ENCODE measurements at regions not wholly inside any gene's neighbourhood (a gene's known extent, or its start where the extent isn't known, plus 50 kb on each side); places are given as distances from the start of the nearest gene placed in this dataset.
"Not testable (repeated sequence)": the region's sequence is repeated elsewhere in the genome, so short reads cannot be mapped to it uniquely, and the experiment has no call there.

DNA sequence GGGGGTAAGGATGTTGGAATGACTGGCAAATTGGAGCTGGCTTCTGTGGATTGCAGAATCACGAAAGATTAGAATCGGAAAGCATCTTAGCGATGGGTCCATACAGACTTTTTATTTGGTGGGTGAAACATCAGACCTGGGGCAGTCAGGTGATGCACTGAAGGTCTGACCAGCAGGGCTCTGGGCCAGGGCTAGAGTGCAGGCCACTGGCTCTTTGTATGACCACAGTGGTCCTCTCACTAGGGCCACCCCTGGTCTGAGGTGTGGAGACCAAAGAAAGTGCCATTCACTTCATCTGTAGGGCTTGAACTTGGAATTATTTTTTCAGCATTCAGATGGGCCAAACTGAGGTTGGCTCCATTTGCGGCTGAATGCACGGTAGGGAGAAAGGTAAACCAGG, 306.4 kb downstream of the RPS6KC1 start:
- TF ChIP-seq, protein P1, sequence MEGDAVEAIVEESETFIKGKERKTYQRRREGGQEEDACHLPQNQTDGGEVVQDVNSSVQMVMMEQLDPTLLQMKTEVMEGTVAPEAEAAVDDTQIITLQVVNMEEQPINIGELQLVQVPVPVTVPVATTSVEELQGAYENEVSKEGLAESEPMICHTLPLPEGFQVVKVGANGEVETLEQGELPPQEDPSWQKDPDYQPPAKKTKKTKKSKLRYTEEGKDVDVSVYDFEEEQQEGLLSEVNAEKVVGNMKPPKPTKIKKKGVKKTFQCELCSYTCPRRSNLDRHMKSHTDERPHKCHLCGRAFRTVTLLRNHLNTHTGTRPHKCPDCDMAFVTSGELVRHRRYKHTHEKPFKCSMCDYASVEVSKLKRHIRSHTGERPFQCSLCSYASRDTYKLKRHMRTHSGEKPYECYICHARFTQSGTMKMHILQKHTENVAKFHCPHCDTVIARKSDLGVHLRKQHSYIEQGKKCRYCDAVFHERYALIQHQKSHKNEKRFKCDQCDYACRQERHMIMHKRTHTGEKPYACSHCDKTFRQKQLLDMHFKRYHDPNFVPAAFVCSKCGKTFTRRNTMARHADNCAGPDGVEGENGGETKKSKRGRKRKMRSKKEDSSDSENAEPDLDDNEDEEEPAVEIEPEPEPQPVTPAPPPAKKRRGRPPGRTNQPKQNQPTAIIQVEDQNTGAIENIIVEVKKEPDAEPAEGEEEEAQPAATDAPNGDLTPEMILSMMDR (IDR thresholded peaks at IDR 0.05; ENCODE audit: insufficient read depth, low read depth, low read length) = no peak
- no peak overlapping the region for H3K4me3 ChIP-seq (ENCODE audit: low read depth, low read length)
- DNase-seq (ENCODE audit: low read depth) = no peak

DNA sequence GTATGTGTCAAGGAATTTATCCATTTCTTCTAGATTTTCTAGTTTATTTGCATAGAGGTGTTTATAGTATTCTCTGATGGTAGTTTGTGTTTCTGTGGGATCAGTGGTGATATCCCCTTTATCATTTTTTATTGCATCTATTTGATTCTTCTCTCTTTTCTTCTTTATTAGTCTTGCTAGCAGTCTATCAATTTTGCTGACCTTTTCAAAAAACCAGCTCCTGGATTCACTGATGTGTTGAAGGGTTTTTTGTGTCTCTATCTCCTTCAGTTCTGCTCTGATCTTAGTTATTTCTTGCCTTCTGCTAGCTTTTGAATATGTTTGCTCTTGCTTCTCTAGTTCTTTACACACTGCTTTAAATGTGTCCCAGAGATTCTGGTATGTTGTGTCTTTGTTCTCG, 307.3 kb downstream of the RPS6KC1 start:
- DNase-seq (ENCODE audit: low read depth); H3K4me3 ChIP-seq (ENCODE audit: low read depth, low read length): not testable (repeated sequence)

DNA sequence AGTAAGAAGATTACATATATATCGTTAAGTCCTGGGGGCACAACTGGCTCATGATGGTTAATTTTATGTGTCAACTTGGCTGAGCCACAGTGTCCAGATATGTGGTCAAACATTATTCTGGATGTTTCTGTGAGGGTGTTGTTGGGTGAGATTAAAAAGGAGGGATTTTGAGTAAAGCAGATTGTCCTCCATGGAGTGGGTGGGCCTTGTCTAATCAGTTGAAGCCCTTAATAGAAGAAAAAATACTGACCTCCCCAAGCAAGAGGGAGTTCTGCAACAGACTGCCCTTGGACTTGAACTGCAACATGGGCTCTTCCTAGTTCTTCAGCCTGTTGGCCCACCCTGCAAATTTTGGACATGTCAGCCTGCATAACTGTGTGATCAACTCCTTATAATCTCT, 311.6 kb downstream of the RPS6KC1 start:
- TF ChIP-seq, protein P1 (IDR thresholded peaks at IDR 0.05; ENCODE audit: insufficient read depth, low read depth, low read length) = no peak
- H3K4me3 ChIP-seq (ENCODE audit: low read depth, low read length) = no peak overlapping the region
- no peak for DNase-seq (ENCODE audit: low read depth)

DNA sequence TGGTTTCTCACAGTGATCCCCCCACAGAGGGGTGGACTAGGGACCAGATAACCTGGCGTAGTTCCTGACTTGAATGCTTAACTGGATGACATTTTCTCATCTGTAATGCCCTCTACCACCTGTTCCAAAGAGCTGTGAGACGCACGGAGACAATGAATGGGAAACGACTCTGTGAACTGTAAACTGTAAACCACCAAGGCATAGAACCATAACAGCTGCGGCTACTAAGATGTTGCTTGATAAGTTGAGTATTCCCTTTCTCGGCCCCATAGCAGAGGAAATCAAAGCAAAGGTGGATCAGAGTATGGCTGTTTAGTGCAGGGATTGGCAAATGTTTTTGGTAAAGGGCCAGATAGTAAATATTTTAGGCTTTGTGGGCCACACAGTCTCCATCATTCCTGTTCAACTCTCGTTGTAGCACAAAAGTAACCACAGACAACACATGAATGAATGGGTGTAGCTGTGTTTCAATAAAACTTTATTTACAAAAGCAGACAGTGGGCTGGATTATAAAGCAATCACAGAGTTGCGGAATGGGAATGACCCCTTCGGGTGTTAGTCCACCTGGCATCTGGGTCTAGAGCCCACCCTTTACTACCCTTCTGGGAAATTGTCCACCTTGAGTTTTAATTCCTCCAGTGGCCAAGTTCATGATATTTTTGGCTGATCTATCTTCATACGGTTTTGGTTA, 315.2 kb downstream of the RPS6KC1 start:
- DNase-seq (ENCODE audit: low read depth) = no peak
- no peak overlapping the region for H3K4me3 ChIP-seq (ENCODE audit: low read depth, low read length)
- TF ChIP-seq, protein P1 (IDR thresholded peaks at IDR 0.05; ENCODE audit: insufficient read depth, low read depth, low read length) = no peak

DNA sequence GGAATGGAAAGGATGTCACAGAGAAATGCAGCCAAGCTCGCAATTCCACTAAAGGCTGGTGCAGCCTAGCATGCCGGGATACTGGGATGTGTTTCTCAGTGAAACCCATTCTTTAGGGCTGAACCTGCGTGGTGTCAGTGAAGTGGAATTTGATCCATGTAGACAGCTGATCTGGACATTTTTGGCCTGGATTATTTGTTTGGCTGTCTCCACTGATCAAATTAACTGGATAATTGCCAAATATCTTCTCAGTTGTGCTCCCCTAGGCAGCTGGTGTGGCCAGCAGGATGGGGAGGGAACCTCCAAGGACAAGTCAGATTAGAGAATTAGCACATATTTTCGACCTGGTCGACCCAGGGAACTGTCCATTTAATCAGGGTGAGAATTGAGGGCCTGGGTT, 318.4 kb downstream of the RPS6KC1 start:
- no peak overlapping the region for H3K4me3 ChIP-seq (ENCODE audit: low read depth, low read length)
- TF ChIP-seq, protein P1 (IDR thresholded peaks at IDR 0.05; ENCODE audit: insufficient read depth, low read depth, low read length) = no peak
- DNase-seq (ENCODE audit: low read depth) = no peak

DNA sequence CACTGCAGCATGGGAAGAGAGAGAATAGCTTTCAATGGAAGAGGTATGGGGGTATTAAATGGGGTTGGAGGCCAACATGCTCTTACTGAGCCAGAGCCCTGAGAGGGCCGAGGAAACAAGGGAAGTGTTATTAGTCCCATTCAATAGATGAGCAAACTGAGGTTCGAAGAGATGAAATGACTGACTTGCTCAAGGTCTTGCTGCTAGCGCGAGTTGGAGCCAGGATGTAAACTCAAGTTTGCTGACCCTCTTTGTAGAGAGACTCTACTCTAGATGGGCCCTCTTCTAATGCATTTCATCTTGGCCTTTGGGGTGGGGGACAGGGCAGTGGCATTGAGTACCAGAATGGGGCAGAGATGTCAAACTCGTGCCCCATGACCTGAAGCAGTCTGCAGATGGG, 319.5 kb downstream of the RPS6KC1 start:
- no peak overlapping the region for H3K4me3 ChIP-seq (ENCODE audit: low read depth, low read length)
- no peak for DNase-seq (ENCODE audit: low read depth)
- TF ChIP-seq, protein P1 (IDR thresholded peaks at IDR 0.05; ENCODE audit: insufficient read depth, low read depth, low read length) = no peak

DNA sequence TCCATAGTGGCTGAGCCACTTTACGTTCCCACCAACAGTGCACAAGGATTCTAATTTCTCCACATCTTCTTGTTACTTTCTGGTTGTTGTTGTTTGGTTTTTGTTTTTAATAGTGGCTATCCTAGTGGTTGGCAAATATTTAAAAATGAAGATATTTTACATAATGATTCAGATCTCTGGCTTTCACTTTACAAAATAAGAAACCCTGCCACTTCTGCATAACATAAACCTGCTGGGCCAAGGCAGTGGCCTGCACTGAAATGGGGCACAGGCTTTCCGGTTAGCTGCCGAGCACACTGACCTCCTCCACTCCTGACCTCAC, 320.4 kb downstream of the RPS6KC1 start:
- no peak overlapping the region for H3K4me3 ChIP-seq (ENCODE audit: low read depth, low read length)
- TF ChIP-seq, protein P1 (IDR thresholded peaks at IDR 0.05; ENCODE audit: insufficient read depth, low read depth, low read length) = no peak
- no peak for DNase-seq (ENCODE audit: low read depth)
